HEK293 (cell line): ENCODE measurements at regions not wholly inside any gene's neighbourhood (a gene's known extent, or its start where the extent isn't known, plus 50 kb on each side); places are given as distances from the start of the nearest gene placed in this dataset.

Experiments used
- CTCF ChIA-PET: fragments of 350-600 bp; formaldehyde crosslinking; extraction: SDS; loops from one replicate; lab custom pipeline; 2021; ENCODE audit warnings: antibody characterized with exemption; lab: Yijun Ruan, JAX
- POLR2A ChIA-PET: fragments of 300-600 bp; formaldehyde crosslinking; extraction: SDS; loops from one replicate; lab custom pipeline; 2020; ENCODE audit warnings: antibody characterized with exemption, inconsistent platforms; lab: Yijun Ruan, JAX
- H3K27ac ChIP-seq: fragments of 200-500 bp; sonication (Bioruptor generic); 2 replicates; pipeline ENCODE4 v1.5.1; 2014; ENCODE audit warnings: low read depth, low read length, control low read depth, inconsistent platforms; ENCODE audit errors: extremely low read depth
- H3K36me3 ChIP-seq, 2 experiments: fragments of 200-500 bp in 1 of 2; sonication (Bioruptor generic) in 1 of 2; 1 replicate in 1 of 2; 2 replicates in 1 of 2; pipeline ENCODE4 v1.5.1; 2014 to 2017; ENCODE audit warnings: inconsistent platforms in 2 of 2, low read length in 2 of 2; ENCODE audit not compliant: control insufficient read depth in 2 of 2, insufficient read depth in 1 of 2
- H3K4me1 ChIP-seq: fragments of 200-500 bp; sonication (Bioruptor generic); 2 replicates; pipeline ENCODE4 v1.5.1; 2014; ENCODE audit warnings: mild to moderate bottlenecking, low read length, inconsistent platforms; ENCODE audit not compliant: control insufficient read depth, insufficient read depth
- H3K4me3 ChIP-seq: 2 replicates; pipeline ENCODE4 v1.5.1; 2011; ENCODE audit warnings: low read depth, mild to moderate bottlenecking, control low read depth, low read length, moderate library complexity
- H3K9me3 ChIP-seq: fragments of 200-500 bp; sonication (Bioruptor generic); 2 replicates; pipeline ENCODE4 v1.5.1; 2014; ENCODE audit warnings: low read depth, low read length, inconsistent platforms; ENCODE audit not compliant: control insufficient read depth, insufficient read depth
- BCL11B ChIP-seq: fragments of 450-650 bp; formaldehyde crosslinking; IDR thresholded peaks from 2 replicates; pipeline ENCODE4 v1.5.1; 2016; ENCODE audit warnings: low read depth, missing biosample characterization, missing genetic modification characterization
- HOXA7 ChIP-seq: sonication (generic); formaldehyde crosslinking; IDR thresholded peaks from 2 replicates; pipeline ENCODE4 v1.8.1; 2022; ENCODE audit warnings: missing genetic modification reagents, borderline replicate concordance
- MEIS1 ChIP-seq: sonication (generic); formaldehyde crosslinking; IDR thresholded peaks from 2 replicates; pipeline ENCODE4 v1.8.1; 2022; ENCODE audit warnings: missing genetic modification reagents, mild to moderate bottlenecking, borderline replicate concordance
- SETDB1 ChIP-seq: IDR thresholded peaks from one replicate; pipeline ENCODE4 v1.6.1; 2017; ENCODE audit warnings: mild to moderate bottlenecking, low read length, moderate library complexity, mixed read lengths; ENCODE audit not compliant: insufficient read length
- YY2 ChIP-seq: fragments of 450-650 bp; formaldehyde crosslinking; IDR thresholded peaks from 2 replicates; pipeline ENCODE4 v1.5.1; 2016; ENCODE audit warnings: missing biosample characterization, missing genetic modification characterization
- ZBTB44 ChIP-seq: fragments of 450-650 bp; IDR thresholded peaks from 2 replicates; pipeline ENCODE4 v1.5.1; 2018; ENCODE audit warnings: missing biosample characterization, mild to moderate bottlenecking, missing genetic modification characterization
- ZBTB7A ChIP-seq: fragments of 450-650 bp; formaldehyde crosslinking; IDR thresholded peaks from 2 replicates; pipeline ENCODE4 v1.5.1; 2016; ENCODE audit warnings: low read depth, missing biosample characterization, missing genetic modification characterization
- ZIC2 ChIP-seq: fragments of 450-650 bp; formaldehyde crosslinking; IDR thresholded peaks from 2 replicates; pipeline ENCODE4 v1.5.1; 2016; ENCODE audit warnings: missing biosample characterization, missing genetic modification characterization
- ZNF266 ChIP-seq: fragments of 450-650 bp; formaldehyde crosslinking; IDR thresholded peaks from 2 replicates; pipeline ENCODE4 v1.5.1; 2016; ENCODE audit warnings: missing biosample characterization, missing genetic modification characterization, low read depth
- ZNF280C ChIP-seq: fragments of 450-650 bp; formaldehyde crosslinking; IDR thresholded peaks from 2 replicates; pipeline ENCODE4 v1.5.1; 2016; ENCODE audit warnings: missing biosample characterization, missing genetic modification characterization
- ZNF362 ChIP-seq: fragments of 450-650 bp; formaldehyde crosslinking; IDR thresholded peaks from 2 replicates; pipeline ENCODE4 v1.5.1; 2016; ENCODE audit warnings: missing biosample characterization, missing genetic modification characterization
- ZNF48 ChIP-seq: fragments of 450-650 bp; formaldehyde crosslinking; IDR thresholded peaks from 2 replicates; pipeline ENCODE4 v1.5.1; 2016; ENCODE audit warnings: missing biosample characterization, missing genetic modification characterization
- ZNF513 ChIP-seq: fragments of 450-650 bp; IDR thresholded peaks from 2 replicates; pipeline ENCODE4 v1.5.1; 2018; ENCODE audit warnings: missing biosample characterization, missing genetic modification characterization
- ZNF521 ChIP-seq: fragments of 450-650 bp; formaldehyde crosslinking; IDR thresholded peaks from 2 replicates; pipeline ENCODE4 v1.5.1; 2017; ENCODE audit warnings: missing biosample characterization, mild to moderate bottlenecking, missing genetic modification characterization
- ZNF558 ChIP-seq: fragments of 450-650 bp; formaldehyde crosslinking; IDR thresholded peaks from 2 replicates; pipeline ENCODE4 v1.5.1; 2016; ENCODE audit warnings: missing biosample characterization, missing genetic modification characterization
- ZNF561 ChIP-seq: fragments of 450-650 bp; IDR thresholded peaks from 2 replicates; pipeline ENCODE4 v1.5.1; 2018; ENCODE audit warnings: missing biosample characterization, missing genetic modification characterization, borderline replicate concordance
- ZNF580 ChIP-seq: fragments of 450-650 bp; formaldehyde crosslinking; IDR thresholded peaks from 2 replicates; pipeline ENCODE4 v1.5.1; 2016; ENCODE audit warnings: missing biosample characterization, missing genetic modification characterization
- ZNF585B ChIP-seq: fragments of 450-650 bp; formaldehyde crosslinking; IDR thresholded peaks from 2 replicates; pipeline ENCODE4 v1.5.1; 2016; ENCODE audit warnings: missing biosample characterization, missing genetic modification characterization
- ZNF658 ChIP-seq: fragments of 450-650 bp; formaldehyde crosslinking; IDR thresholded peaks from 2 replicates; pipeline ENCODE4; 2016; ENCODE audit warnings: missing biosample characterization, missing genetic modification characterization
- ZNF776 ChIP-seq: fragments of 450-650 bp; formaldehyde crosslinking; IDR thresholded peaks from 2 replicates; pipeline ENCODE4 v1.5.0; 2017; ENCODE audit warnings: missing biosample characterization, missing genetic modification characterization, borderline replicate concordance
- ZSCAN16 ChIP-seq: fragments of 450-650 bp; formaldehyde crosslinking; IDR thresholded peaks from 2 replicates; pipeline ENCODE4 v1.5.1; 2016; ENCODE audit warnings: missing biosample characterization, missing genetic modification characterization
- ZSCAN5A ChIP-seq: fragments of 450-650 bp; formaldehyde crosslinking; IDR thresholded peaks from 2 replicates; pipeline ENCODE4 v1.5.1; 2016; ENCODE audit warnings: missing biosample characterization, missing genetic modification characterization
- ZXDB ChIP-seq: fragments of 450-650 bp; formaldehyde crosslinking; IDR thresholded peaks from 2 replicates; pipeline ENCODE4 v1.5.1; 2016; ENCODE audit warnings: missing biosample characterization, missing genetic modification characterization

- H3K27ac ChIP-seq = no peak overlapping the region
- TF ChIP-seq ZNF48 (tag by site-specific recombination) (no peak), MEIS1 (no peak), ZNF362 (tag by site-specific recombination) (no peak), ZNF658 (tag by site-specific recombination) (no peak), ZNF558 (tag by site-specific recombination) (no peak), ZNF266 (tag by site-specific recombination) (no peak), ZNF521 (tag by site-specific recombination) (no peak), ZNF280C (no peak), ZNF513 (tag by site-specific recombination) (no peak), ZNF585B (tag by site-specific recombination) (no peak), ZNF776 (tag by site-specific recombination) (no peak), ZSCAN16 (tag by site-specific recombination) (no peak), ZSCAN5A (tag by site-specific recombination) (no peak)
- TF ChIP-seq, all 188 proteins: peak for 0
- ChIA-PET POLR2A (no interaction called here), CTCF (interaction anchor here (0.7 kb wide), 1 partner anchor 138 kb away, joined by 3 read pairs; no protein-coding TSS in a partner anchor)
- H3K9me3 ChIP-seq = no peaks in the 10 kb centered on the region
- H3K4me3 ChIP-seq = no peak overlapping the region
- H3K36me3 ChIP-seq = no peaks in the 10 kb centered on the region
- H3K4me1 ChIP-seq = no peaks in the 10 kb centered on the region
Observed at GRCh38 chr4:62410371-62411003, 1210.4 kb downstream of the ADGRL3 start.

GRCh38 chr4:62408454-62408853, 1208.3 kb downstream of the ADGRL3 start:
- Histone ChIP-seq H3K27ac (no peak overlapping the region), H3K36me3 (no peaks in the 10 kb centered on the region), H3K4me1 (no peaks in the 10 kb centered on the region), H3K9me3 (no peaks in the 10 kb centered on the region), H3K4me3 (no peak overlapping the region)
- ChIA-PET POLR2A (no interaction called here), CTCF (interaction anchor here (0.7 kb wide), 2 partner anchors 11 to 1107 kb away, joined by 3 read pairs; no protein-coding TSS in a partner anchor)
- TF ChIP-seq BCL11B (tag by site-specific recombination) = no peak
- no peak for TF ChIP-seq ZNF776 (tag by site-specific recombination)
- no peak for TF ChIP-seq ZBTB44
- TF ChIP-seq ZNF580 (tag by site-specific recombination) = no peak
- no peak for TF ChIP-seq HOXA7
- no peak for TF ChIP-seq ZNF561 (tag by site-specific recombination)
- no peak for TF ChIP-seq YY2 (tag by site-specific recombination)
- no peak for TF ChIP-seq ZBTB7A (tag by site-specific recombination)
- no peak for TF ChIP-seq ZIC2
- no peak for TF ChIP-seq SETDB1
- no peak for TF ChIP-seq ZXDB (tag by site-specific recombination)
- no peak for TF ChIP-seq ZNF362 (tag by site-specific recombination)
- TF ChIP-seq ZSCAN5A (tag by site-specific recombination) = no peak
